Mesothelial cell of epicardium (in vitro differentiated cells): ENCODE measurements at regions not wholly inside any gene's neighbourhood (a gene's known extent, or its start where the extent isn't known, plus 50 kb on each side); places are given as distances from the start of the nearest gene placed in this dataset.

ENCODE experiments used
- DNase-seq, 2 experiments: peaks; one replicate each; pipeline ENCODE4 v3.0.0; 2021; ENCODE audit warnings: low spot score in 2 of 2; ENCODE audit not compliant: unreplicated experiment in 2 of 2
- H3K27ac Mint-ChIP-seq: 2 replicates; pipeline ENCODE4 v1.8.0; 2021; ENCODE audit warnings: mixed read lengths
- H3K27me3 Mint-ChIP-seq: 2 replicates; pipeline ENCODE4 v1.8.0; 2021; ENCODE audit warnings: low read depth, mixed read lengths
- H3K36me3 Mint-ChIP-seq: 2 replicates; pipeline ENCODE4 v1.8.0; 2021; ENCODE audit warnings: mixed read lengths
- H3K4me1 Mint-ChIP-seq: 2 replicates; pipeline ENCODE4 v1.8.0; 2021; ENCODE audit warnings: mixed read lengths
- H3K4me3 Mint-ChIP-seq: 2 replicates; pipeline ENCODE4 v1.8.0; 2021; ENCODE audit warnings: mild to moderate bottlenecking, moderate library complexity, mixed read lengths
- H3K9me3 Mint-ChIP-seq: 2 replicates; pipeline ENCODE4 v1.8.0; 2021; ENCODE audit warnings: mixed read lengths
- CTCF ChIP-seq: fragments of 200-600 bp; sonication (generic); IDR thresholded peaks from one replicate; pipeline ENCODE4 v1.5.0; 2021; ENCODE audit warnings: antibody characterized with exemption; ENCODE audit not compliant: unreplicated experiment

GRCh38 chr2:221112744-221113143, 459.4 kb downstream of the EPHA4 start:
- H3K9me3 Mint-ChIP-seq, result no peaks in the 10 kb centered on the region
- TF ChIP-seq CTCF, result no peak
- DNase-seq, result no peak

GRCh38 chr2:221115944-221116343, 456.2 kb downstream of the EPHA4 start:
- peaks cover 5% of the 10 kb centered on the region for H3K4me1 Mint-ChIP-seq
- H3K9me3 Mint-ChIP-seq, result no peaks in the 10 kb centered on the region
- no peak overlapping the region for H3K4me3 Mint-ChIP-seq
- no peak overlapping the region for H3K27ac Mint-ChIP-seq
- TF ChIP-seq CTCF, result no peak
- H3K36me3 Mint-ChIP-seq, result no peaks in the 10 kb centered on the region
- DNase-seq, result no peak
- peaks cover 15% of the 10 kb centered on the region for H3K27me3 Mint-ChIP-seq

More at GRCh38 chr2:221112744-221113143, 459.4 kb downstream of the EPHA4 start:
- H3K27ac Mint-ChIP-seq, result no peak overlapping the region
- no peak overlapping the region for H3K4me3 Mint-ChIP-seq
- H3K4me1 Mint-ChIP-seq, result peaks cover 5% of the 10 kb centered on the region
- H3K27me3 Mint-ChIP-seq, result peaks cover 17% of the 10 kb centered on the region
- H3K36me3 Mint-ChIP-seq, result no peaks in the 10 kb centered on the region

- TF ChIP-seq CTCF, result no peak
- DNase-seq, result no peak
- Mint-ChIP-seq H3K4me3 (no peak overlapping the region), H3K27ac (no peak overlapping the region), H3K9me3 (no peaks in the 10 kb centered on the region), H3K27me3 (peaks cover 13% of the 10 kb centered on the region), H3K4me1 (peaks cover 12% of the 10 kb centered on the region), H3K36me3 (no peaks in the 10 kb centered on the region)
Observed at GRCh38 chr2:221120643-221121042, 451.5 kb downstream of the EPHA4 start.

- Mint-ChIP-seq H3K9me3 (peaks cover 10% of the 10 kb centered on the region), H3K4me1 (peaks cover 7% of the 10 kb centered on the region)
Observed at GRCh38 chr2:221123396-221123795, 448.7 kb downstream of the EPHA4 start.

GRCh38 chr2:221124532-221125240, 447.4 kb downstream of the EPHA4 start:
- Mint-ChIP-seq H3K27ac (no peak overlapping the region), H3K36me3 (peaks cover 12% of the 10 kb centered on the region), H3K4me1 (peaks cover 7% of the 10 kb centered on the region), H3K27me3 (peaks cover 9% of the 10 kb centered on the region), H3K9me3 (peaks cover 14% of the 10 kb centered on the region), H3K4me3 (no peak overlapping the region)
- no peak for TF ChIP-seq CTCF
- DNase-seq, result no peak

More at GRCh38 chr2:221123396-221123795, 448.7 kb downstream of the EPHA4 start:
- Mint-ChIP-seq H3K36me3 (peaks cover 7% of the 10 kb centered on the region), H3K4me3 (no peak overlapping the region), H3K27ac (no peak overlapping the region), H3K27me3 (peaks cover 9% of the 10 kb centered on the region)
- no peak for DNase-seq
- TF ChIP-seq CTCF, result no peak
